ENCODE measurements at regions not wholly inside any gene's neighbourhood (a gene's known extent, or its start where the extent isn't known, plus 50 kb on each side); places are given as distances from the start of the nearest gene placed in this dataset.

- DNase-seq, result no peak
Observed at GRCh38 chr13:85864963-85865530, 65.8 kb upstream of the SLITRK6 start.

- DNase-seq, result no peak
Observed at GRCh38 chr13:85853901-85854663, 54.9 kb upstream of the SLITRK6 start.

GRCh38 chr13:85853161-85853894 is 54.1 kb upstream of the SLITRK6 start:
- DNase-seq, result no peak

All from NCI-H2171 treated with DMSO at 0.1 percent for 48 hours (cell line).